Neuronal stem cell (in vitro differentiated cells): ENCODE measurements at regions not wholly inside any gene's neighbourhood (a gene's known extent, or its start where the extent isn't known, plus 50 kb on each side); places are given as distances from the start of the nearest gene placed in this dataset.
A peak's percentile ranks its signal among the peaks of the same experiment; 100 is the strongest.
"Not testable (repeated sequence)": the region's sequence is repeated elsewhere in the genome, so short reads cannot be mapped to it uniquely, and the experiment has no call there.

ENCODE experiments used
- DNase-seq: peaks from one replicate; pipeline ENCODE4 v3.0.0-alpha.2; 2013; ENCODE audit warnings: low spot score
- H2AFZ ChIP-seq: one replicate; pipeline ENCODE4 v1.6.1; 2013; ENCODE audit warnings: mild to moderate bottlenecking, low read length, inconsistent platforms
- H2AK5ac ChIP-seq: 2 replicates; pipeline ENCODE4 v1.6.1; 2013; ENCODE audit warnings: low read depth, mild to moderate bottlenecking, inconsistent platforms, low read length, moderate library complexity, mixed read lengths
- H2BK120ac ChIP-seq: 2 replicates; pipeline ENCODE4 v1.6.1; 2013; ENCODE audit warnings: low read depth, mild to moderate bottlenecking, inconsistent platforms, low read length, moderate library complexity, mixed read lengths
- H2BK12ac ChIP-seq: one replicate; pipeline ENCODE4 v1.6.1; 2013; ENCODE audit warnings: low read length, inconsistent platforms
- H2BK15ac ChIP-seq: 2 replicates; pipeline ENCODE4 v1.6.1; 2013; ENCODE audit warnings: mild to moderate bottlenecking, low read length, inconsistent platforms, mixed read lengths
- H2BK5ac ChIP-seq: one replicate; pipeline ENCODE4 v1.6.1; 2013; ENCODE audit warnings: inconsistent platforms, mild to moderate bottlenecking, low read length, moderate library complexity
- H3K14ac ChIP-seq: one replicate; pipeline ENCODE4 v1.6.1; 2013; ENCODE audit warnings: low read length, inconsistent platforms
- H3K18ac ChIP-seq: 2 replicates; pipeline ENCODE4 v1.6.1; 2013; ENCODE audit warnings: low read length, inconsistent platforms
- H3K23ac ChIP-seq: 2 replicates; pipeline ENCODE4 v1.6.1; 2013; ENCODE audit warnings: low read depth, mild to moderate bottlenecking, mixed read lengths, low read length, inconsistent platforms; ENCODE audit not compliant: poor library complexity
- H3K27ac ChIP-seq: replicated peaks from 3 replicates; pipeline ENCODE4 v1.5.1; 2013; ENCODE audit warnings: low read length, inconsistent platforms
- H3K27me3 ChIP-seq, 3 experiments: 2 replicates each; pipeline ENCODE4 v1.6.1; 2013; ENCODE audit warnings: low read length in 3 of 3, mild to moderate bottlenecking in 2 of 3, inconsistent platforms in 1 of 3, low read depth in 1 of 3, mixed read lengths in 1 of 3, moderate library complexity in 1 of 3; ENCODE audit not compliant: control insufficient read depth in 3 of 3, insufficient read depth in 3 of 3
- H3K36me3 ChIP-seq, 2 donors: replicated peaks in 1 of 2; 2 replicates each; pipeline ENCODE4 v1.6.1; 2013; ENCODE audit warnings: low read length in 2 of 2; ENCODE audit not compliant: control insufficient read depth in 2 of 2, insufficient read depth in 2 of 2
- H3K4ac ChIP-seq: 2 replicates; pipeline ENCODE4 v1.6.1; 2013; ENCODE audit warnings: inconsistent platforms, mild to moderate bottlenecking, low read length, moderate library complexity
- H3K4me1 ChIP-seq, 2 donors: 1 replicate in 1 of 2; 2 replicates in 1 of 2; pipeline ENCODE4 v1.6.1; 2013; ENCODE audit warnings: low read length in 2 of 2, low read depth in 1 of 2; ENCODE audit not compliant: control insufficient read depth in 2 of 2, insufficient read depth in 1 of 2
- H3K4me2 ChIP-seq: one replicate; pipeline ENCODE4 v1.6.1; 2013; ENCODE audit warnings: mild to moderate bottlenecking, low read length, inconsistent platforms; ENCODE audit not compliant: insufficient read depth, poor library complexity, severe bottlenecking
- H3K4me3 ChIP-seq, 2 donors: 2 replicates each; pipeline ENCODE4 v1.5.1; 2013; ENCODE audit warnings: low read length in 2 of 2, mild to moderate bottlenecking in 2 of 2, inconsistent platforms in 1 of 2, moderate library complexity in 1 of 2
- H3K79me1 ChIP-seq: one replicate; pipeline ENCODE4 v1.6.1; 2013; ENCODE audit warnings: low read depth, mild to moderate bottlenecking, inconsistent platforms, low read length, moderate library complexity
- H3K9ac ChIP-seq: one replicate; pipeline ENCODE4 v1.6.1; 2013; ENCODE audit warnings: mild to moderate bottlenecking, low read depth, low read length, inconsistent platforms; ENCODE audit not compliant: poor library complexity
- H3K9me3 ChIP-seq, 2 donors: replicated peaks in 1 of 2; 2 replicates each; pipeline versions ENCODE3 to v1.6.1; 2013; ENCODE audit warnings: low read length in 2 of 2, mild to moderate bottlenecking in 2 of 2, inconsistent platforms in 1 of 2, low read depth in 1 of 2, mixed read lengths in 1 of 2, moderate library complexity in 1 of 2; ENCODE audit not compliant: control insufficient read depth in 2 of 2, insufficient read depth in 1 of 2
- H4K8ac ChIP-seq: one replicate; pipeline ENCODE4 v1.6.1; 2013; ENCODE audit warnings: low read depth, mild to moderate bottlenecking, inconsistent platforms, low read length, moderate library complexity
- H4K91ac ChIP-seq: one replicate; pipeline ENCODE4 v1.6.1; 2013; ENCODE audit warnings: low read length, low read depth, mild to moderate bottlenecking, inconsistent platforms; ENCODE audit not compliant: poor library complexity
- WGBS, 2 donors: extraction: QIAGEN DNeasy Blood & Tissue Kit; methylation state at CpG; one replicate each; pipeline ENCODE4 v1.1.7; 2013; ENCODE audit warnings: missing lambda C conversion rate in 2 of 2, mixed read lengths in 1 of 2; ENCODE audit not compliant: insufficient read length in 2 of 2, insufficient replicate concordance in 1 of 2; ENCODE audit errors: extremely low coverage in 2 of 2; 5-methylcytosine and 5-hydroxymethylcytosine counted together

DNA sequence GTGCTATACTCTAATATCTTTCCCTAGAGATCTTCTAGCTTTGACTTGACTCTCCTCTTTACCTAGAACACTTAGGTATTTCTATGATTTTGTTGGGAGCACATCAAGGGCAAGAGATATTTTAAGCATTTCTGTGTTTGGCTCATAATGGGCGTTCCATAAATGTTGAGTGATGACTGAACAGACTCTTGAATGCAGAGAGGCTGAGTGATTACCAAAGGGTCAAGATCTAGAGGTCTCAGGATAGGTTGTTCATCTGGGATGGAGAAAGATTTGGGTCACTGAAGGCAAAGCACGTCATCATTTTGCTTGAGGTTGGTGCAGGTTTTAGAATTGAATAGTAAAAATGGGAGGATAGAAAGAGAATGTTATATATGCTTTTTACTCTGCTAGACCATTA lies 705.4 kb upstream of the B3GALT2 start:
- H4K91ac ChIP-seq, result no peak overlapping the region
- H3K27me3 ChIP-seq, result no peaks in the 10 kb centered on the region
- no peak overlapping the region for H3K14ac ChIP-seq
- no peaks in the 10 kb centered on the region for H3K36me3 ChIP-seq
- no peak overlapping the region for H3K9ac ChIP-seq
- no peak overlapping the region for H3K18ac ChIP-seq
- no peak overlapping the region for H2BK15ac ChIP-seq
- no peak for DNase-seq
- no peak overlapping the region for H2AK5ac ChIP-seq
- no peak overlapping the region for H2BK5ac ChIP-seq
- H3K4me1 ChIP-seq, result no peaks in the 10 kb centered on the region
- no peak overlapping the region for H3K27ac ChIP-seq
- no peak overlapping the region for H3K4me2 ChIP-seq
- no peak overlapping the region for H2BK120ac ChIP-seq
- no peaks in the 10 kb centered on the region for H3K79me1 ChIP-seq
- H3K23ac ChIP-seq, result no peak overlapping the region
- H3K4me3 ChIP-seq, result no peak overlapping the region
- no peak overlapping the region for H3K4ac ChIP-seq
- H4K8ac ChIP-seq, result no peak overlapping the region
- H2BK12ac ChIP-seq, result no peak overlapping the region
- H3K9me3 ChIP-seq, result no peaks in the 10 kb centered on the region
- no peak overlapping the region for H2AFZ ChIP-seq
- no CpG with 5 or more reads among the region's 2 CpGs for WGBS, 2 donors

DNA sequence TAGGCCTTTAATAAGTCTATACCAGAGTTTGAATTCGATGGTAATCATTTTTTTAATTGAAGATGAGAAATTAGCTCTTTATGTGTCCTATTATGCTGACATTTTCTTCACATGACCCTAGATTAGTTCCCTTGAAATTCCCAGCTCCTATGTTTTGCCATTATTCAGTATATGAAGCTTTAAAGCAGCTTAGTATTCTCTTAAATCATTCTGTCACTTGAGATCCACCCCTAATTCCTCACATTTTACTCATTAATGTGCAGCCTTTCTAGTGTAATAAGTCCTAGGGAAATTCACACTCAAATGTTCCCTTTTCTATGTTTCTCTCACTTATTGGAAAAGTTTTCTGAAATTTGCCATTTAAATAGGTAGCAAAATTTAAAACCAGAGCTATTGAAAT lies 704.5 kb upstream of the B3GALT2 start:
- H3K4me2 ChIP-seq, result no peak overlapping the region
- no peak overlapping the region for H3K9ac ChIP-seq
- H3K18ac ChIP-seq, result no peak overlapping the region
- no peak overlapping the region for H2BK12ac ChIP-seq
- no peak overlapping the region for H2BK15ac ChIP-seq
- H4K8ac ChIP-seq, result no peak overlapping the region
- no peak overlapping the region for H3K14ac ChIP-seq
- no peak overlapping the region for H3K27ac ChIP-seq
- H4K91ac ChIP-seq, result no peak overlapping the region
- H3K4ac ChIP-seq, result no peak overlapping the region
- no peaks in the 10 kb centered on the region for H3K79me1 ChIP-seq
- no peaks in the 10 kb centered on the region for H3K27me3 ChIP-seq
- H2AFZ ChIP-seq, result peak overlapping the region; percentile 22
- WGBS, 2 donors, result no CpG with 5 or more reads among the region's 1 CpG
- no peak overlapping the region for H3K23ac ChIP-seq
- H3K36me3 ChIP-seq, result no peaks in the 10 kb centered on the region
- H3K4me1 ChIP-seq, result no peaks in the 10 kb centered on the region
- H2AK5ac ChIP-seq, result no peak overlapping the region
- H2BK5ac ChIP-seq, result no peak overlapping the region
- no peak overlapping the region for H2BK120ac ChIP-seq
- no peak overlapping the region for H3K4me3 ChIP-seq
- H3K9me3 ChIP-seq, result no peaks in the 10 kb centered on the region
- DNase-seq, result no peak

DNA sequence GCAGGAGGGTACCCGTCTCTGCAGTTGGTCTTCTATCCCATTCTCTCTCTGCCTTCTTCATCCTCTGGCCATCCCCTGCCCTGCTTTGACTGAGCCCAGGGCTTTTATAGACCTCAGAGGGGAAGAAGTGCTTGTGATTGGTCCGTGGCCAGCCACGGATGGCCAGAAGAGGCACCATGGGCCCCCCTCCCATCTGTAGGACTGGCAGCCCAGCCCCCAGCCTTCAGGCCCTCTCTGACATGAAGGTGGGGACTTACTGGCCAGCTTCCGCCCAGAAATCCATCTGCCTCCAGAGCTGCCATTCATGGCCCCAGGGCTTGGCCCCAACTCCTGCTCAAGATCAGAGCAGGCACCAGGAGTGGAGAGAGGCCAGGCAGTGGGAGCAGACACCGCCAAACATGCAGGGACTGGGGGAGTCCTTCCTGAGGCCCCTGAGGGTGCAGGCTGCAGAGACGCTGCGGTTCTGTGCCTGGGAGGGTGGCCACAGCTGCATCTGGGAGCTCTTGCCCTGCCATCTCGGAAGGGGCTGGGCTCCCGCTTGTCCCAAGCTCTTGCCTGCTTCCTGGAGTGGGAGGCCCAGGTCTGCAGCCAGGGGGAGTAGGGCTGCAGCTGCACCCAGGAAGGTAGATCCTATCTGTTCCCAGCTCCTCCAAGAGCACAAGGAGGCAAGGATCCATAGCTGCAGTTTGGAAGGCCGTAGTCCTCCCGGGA lies 698.6 kb upstream of the B3GALT2 start:
- Histone ChIP-seq H3K9ac (no peak overlapping the region), H3K4me1 (no peaks in the 10 kb centered on the region), H2AFZ (peak overlapping the region; percentile 43), H3K79me1 (no peaks in the 10 kb centered on the region), H3K27ac (no peak overlapping the region), H2BK12ac (no peak overlapping the region), H3K14ac (no peak overlapping the region), H2BK15ac (no peak overlapping the region), H2BK120ac (no peak overlapping the region), H3K4ac (no peak overlapping the region), H3K9me3 (no peaks in the 10 kb centered on the region), H3K27me3 (no peaks in the 10 kb centered on the region), H4K91ac (no peak overlapping the region), H4K8ac (no peak overlapping the region), H3K18ac (no peak overlapping the region), H3K4me2 (no peak overlapping the region), H2BK5ac (no peak overlapping the region), H2AK5ac (no peak overlapping the region), H3K4me3 (no peak overlapping the region), H3K36me3 (no peaks in the 10 kb centered on the region), H3K23ac (peak overlapping the region; percentile 67)
- WGBS, 2 donors, result no CpG with 5 or more reads among the region's 11 CpGs
- no peak for DNase-seq

DNA sequence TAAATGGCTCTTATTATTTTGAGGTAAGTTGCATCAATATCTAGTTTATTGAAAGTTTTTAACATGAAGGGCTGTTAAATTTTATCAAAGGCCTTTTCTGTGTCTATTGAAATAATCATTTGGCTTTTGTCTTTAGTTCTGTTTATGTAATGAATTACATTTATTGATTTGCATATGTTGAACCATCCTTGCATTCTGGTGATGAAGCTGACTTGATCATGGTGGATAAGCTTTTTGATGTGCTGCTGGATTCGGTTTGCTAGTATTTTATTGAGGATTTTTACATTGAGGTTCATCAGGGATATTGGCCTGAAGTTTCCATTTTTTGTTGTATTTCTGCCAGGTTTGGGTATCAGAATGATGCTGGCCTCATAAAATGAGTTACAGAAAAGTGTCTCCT lies 691.5 kb upstream of the B3GALT2 start:
- not testable (repeated sequence) for H3K27me3 ChIP-seq, H2BK15ac ChIP-seq, H3K79me1 ChIP-seq, DNase-seq, H3K4me2 ChIP-seq, H3K4me1 ChIP-seq, H3K23ac ChIP-seq, H3K18ac ChIP-seq, H2AFZ ChIP-seq, H2BK5ac ChIP-seq, H2AK5ac ChIP-seq, H3K9me3 ChIP-seq, H4K8ac ChIP-seq, H3K36me3 ChIP-seq, H3K4me3 ChIP-seq, H3K9ac ChIP-seq, H3K4ac ChIP-seq, H2BK12ac ChIP-seq, H3K14ac ChIP-seq, H3K27ac ChIP-seq, H4K91ac ChIP-seq, H2BK120ac ChIP-seq
- no CpG with 5 or more reads among the region's 1 CpG for WGBS, 2 donors
